ENCODE measurements at regions not wholly inside any gene's neighbourhood (a gene's known extent, or its start where the extent isn't known, plus 50 kb on each side); places are given as distances from the start of the nearest gene placed in this dataset.

GRCh38 chr6:169044381-169045230 lies 209.0 kb downstream of the THBS2 start:
- no peak for DNase-seq

DNA sequence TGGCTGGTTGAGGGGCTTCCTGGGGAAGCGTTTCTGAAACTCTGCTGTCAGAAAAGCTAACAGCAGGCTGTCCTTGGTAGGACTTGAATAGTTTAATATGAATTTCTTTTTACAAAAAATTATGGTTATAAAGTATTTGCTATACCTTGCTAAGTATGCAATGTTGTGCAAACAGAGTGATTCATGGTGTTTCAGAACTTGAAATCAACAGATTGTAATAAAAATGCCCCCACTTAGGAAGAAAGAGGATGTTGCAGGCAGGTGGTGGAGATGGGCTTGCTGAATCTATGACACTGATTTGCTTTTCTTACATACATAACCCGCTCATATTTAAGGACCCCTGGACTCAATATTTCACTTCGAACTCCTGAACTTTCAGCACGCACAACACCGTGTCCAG lies 211.6 kb downstream of the THBS2 start:
- DNase-seq, result no peak

GRCh38 chr6:169041078-169041477 lies 212.6 kb downstream of the THBS2 start:
- DNase-seq, result no peak

- DNase-seq, result no peak
Measured at GRCh38 chr6:169038691-169039090, 215.0 kb downstream of the THBS2 start.

GRCh38 chr6:169035385-169036240 lies 218.0 kb downstream of the THBS2 start:
- no peak for DNase-seq

GRCh38 chr6:169034516-169035167 lies 219.0 kb downstream of the THBS2 start:
- DNase-seq, result no peak

GRCh38 chr6:169029861-169030260 lies 223.8 kb downstream of the THBS2 start:
- no peak for DNase-seq

- DNase-seq, result no peak
Measured at GRCh38 chr6:169028343-169028742, 225.3 kb downstream of the THBS2 start.

DNA sequence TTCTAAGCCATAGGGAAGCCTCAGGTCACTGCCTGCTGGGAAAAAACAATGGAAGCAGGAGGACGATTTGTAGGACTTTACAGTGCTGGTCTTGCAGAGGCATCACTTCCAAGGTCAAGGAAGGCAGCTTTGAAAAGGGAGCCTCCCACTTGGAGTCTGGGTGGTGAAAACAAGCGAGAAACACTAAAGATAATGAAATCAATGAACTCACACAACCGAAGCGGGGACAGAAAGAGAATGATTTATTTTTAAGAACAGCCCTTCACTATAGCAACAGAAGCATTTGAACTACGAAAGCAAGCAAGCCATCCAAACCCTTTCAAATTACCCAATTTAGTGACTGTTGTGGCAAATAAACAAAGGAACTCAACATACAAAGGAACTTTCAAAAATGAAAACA lies 227.5 kb downstream of the THBS2 start:
- no peak for DNase-seq

DNA sequence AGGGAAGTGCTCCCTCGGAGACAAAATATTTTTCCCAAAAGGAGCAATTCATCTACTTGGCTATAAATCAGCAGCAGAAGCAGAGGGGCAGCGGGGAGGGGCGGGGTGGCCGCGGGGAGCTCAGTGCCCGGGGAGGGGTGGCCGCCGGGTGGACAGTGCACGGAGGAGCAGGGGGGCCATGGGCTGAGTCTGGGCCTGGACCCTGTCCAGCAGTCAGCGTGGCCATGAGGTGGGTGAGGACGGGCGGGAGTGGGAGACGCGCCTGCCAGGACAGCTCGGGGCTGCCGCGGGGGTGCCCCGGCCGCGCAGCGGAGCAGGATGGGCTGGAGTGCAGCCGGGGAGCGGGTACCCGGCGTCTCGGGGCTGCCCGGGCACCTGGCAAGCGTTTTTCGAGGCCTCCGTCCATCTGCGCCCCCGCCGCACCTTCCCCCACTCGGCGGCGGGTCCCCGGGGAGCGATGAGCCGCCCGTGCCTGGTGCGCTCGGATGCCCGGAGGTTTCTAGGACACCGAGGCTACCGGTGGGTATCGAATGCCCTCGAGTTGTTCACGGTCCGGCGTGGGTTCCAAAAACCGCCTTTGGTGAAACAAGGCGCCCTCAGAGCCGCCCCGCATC lies 229.5 kb downstream of the THBS2 start:
- DNase-seq, result no peak

DNA sequence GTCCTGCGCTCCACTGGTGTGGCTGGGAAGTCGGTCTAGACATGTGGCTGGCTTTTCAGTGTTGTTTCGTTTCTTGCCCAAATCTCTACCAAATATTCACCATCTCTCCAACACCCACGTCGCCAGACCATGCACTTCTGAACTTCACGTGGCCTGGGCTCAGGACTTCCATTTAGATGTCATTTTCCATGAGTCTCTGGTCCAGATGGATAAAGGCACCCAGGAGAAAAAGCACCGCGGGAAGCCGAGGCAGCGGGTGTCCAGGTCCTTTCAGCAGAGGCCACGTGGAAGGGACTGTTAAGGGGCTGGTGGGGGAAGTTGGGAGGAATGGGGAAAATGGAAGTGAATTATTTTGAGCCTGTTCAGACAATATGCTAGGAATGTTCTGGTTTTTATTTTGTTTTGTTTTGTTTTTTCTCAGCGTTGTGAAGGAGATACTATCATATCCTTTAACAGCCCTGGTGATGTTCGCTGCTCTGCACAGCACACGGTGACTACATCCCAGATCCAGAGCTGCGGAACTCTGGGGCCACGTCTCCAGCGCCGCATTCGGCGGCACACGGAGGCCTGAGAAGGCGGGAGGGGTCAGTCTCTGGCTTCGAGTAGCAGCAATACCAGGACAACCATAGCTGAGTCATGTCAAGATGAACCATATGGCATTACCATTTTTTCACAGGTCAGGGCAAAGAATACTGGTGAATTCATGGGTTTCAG lies 230.3 kb downstream of the THBS2 start:
- DNase-seq, result no peak

DNA sequence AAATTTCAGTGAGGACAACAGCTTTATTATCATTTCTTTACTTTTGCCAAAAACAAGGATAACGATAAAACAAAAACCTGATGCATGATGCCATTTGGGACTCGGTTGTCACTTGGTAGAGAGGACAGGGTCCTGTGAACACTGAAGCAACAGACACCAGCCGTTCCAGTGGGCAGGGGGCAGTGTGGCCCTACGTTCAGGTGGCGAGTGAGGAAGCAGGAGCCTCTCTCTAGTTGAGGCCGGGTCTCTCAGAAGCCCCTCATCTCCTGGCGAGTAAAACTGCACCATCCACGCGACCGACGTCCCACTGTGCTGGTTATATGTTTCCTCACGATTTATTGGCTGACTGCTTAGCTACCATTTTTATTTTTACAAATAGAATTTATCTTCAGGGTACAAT lies 231.6 kb downstream of the THBS2 start:
- no peak for DNase-seq

DNA sequence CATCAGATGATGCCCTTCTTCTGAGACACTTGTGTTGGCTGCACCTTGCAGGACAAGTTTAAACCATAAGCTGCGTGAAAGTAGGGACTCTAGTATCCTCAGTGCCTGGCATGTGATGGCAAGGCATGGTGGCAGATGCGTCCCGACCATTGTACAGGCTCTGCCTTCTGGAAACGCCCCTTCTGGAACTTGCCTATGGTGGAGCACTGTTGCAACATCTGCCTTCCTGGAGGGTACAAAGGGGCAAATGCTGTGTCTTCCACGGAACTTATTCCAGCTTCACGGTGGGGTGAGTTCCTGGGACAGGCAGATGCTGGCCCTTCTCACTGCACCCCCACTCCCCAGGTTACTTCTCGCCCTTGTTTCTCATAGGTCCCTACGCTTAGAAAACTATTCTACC lies 232.8 kb downstream of the THBS2 start:
- no peak for DNase-seq

DNA sequence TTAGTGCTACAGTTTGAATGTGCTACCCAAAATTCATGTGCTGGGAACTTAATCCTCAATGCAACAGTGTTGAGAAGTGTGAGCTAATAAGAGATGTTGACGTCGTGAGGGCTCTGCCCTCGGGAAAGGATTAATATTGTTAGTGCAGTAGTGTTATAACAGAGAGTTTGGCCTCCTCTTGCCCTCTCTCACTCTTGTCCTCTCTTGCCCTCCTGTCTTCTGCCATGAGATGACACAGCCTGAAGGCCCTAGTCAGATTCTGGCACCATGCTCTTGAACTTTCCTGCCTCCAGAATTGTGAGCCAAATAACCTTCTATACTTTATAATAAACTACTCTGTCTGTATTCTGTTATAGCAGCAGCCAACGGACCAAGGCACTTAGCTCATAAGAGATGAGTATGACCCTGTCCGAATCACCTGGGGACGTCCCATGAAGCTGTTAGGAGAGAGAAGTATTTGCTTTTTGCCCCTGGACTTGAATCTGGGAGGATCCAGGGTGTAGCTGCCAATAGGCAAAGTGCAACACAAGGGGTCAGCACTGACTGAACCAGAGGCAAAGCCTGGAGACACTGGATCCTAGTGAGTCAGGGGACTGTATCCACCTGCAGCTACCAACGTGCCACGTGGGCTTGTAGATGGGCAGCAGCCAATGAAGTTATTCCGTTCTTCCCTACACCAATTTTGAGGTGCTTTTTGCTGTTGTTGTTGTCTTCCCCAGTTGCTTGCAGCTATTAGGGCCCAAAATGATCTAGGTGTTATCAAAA lies 233.7 kb downstream of the THBS2 start:
- DNase-seq, result no peak

DNA sequence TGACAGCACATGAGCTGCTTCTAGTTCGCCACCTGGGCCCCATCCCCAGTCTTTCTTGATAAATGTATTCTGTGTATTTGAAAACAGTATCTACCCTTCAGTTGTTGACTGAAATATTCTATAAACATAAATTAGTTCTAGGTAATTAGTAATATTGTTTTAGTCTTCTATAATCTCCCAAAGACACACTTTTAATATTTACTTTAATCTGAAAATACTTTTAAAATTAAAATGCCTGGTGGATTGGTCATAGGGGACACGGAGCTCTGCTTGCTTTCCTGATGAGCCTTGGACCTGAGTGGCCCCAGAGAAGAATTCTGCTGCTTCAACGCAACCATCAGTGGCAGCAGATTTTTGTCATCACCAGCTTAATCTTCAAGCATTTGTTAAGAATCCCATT lies 234.5 kb downstream of the THBS2 start:
- DNase-seq, result no peak

GRCh38 chr6:169016758-169017157 lies 236.9 kb downstream of the THBS2 start:
- DNase-seq, result no peak

DNA sequence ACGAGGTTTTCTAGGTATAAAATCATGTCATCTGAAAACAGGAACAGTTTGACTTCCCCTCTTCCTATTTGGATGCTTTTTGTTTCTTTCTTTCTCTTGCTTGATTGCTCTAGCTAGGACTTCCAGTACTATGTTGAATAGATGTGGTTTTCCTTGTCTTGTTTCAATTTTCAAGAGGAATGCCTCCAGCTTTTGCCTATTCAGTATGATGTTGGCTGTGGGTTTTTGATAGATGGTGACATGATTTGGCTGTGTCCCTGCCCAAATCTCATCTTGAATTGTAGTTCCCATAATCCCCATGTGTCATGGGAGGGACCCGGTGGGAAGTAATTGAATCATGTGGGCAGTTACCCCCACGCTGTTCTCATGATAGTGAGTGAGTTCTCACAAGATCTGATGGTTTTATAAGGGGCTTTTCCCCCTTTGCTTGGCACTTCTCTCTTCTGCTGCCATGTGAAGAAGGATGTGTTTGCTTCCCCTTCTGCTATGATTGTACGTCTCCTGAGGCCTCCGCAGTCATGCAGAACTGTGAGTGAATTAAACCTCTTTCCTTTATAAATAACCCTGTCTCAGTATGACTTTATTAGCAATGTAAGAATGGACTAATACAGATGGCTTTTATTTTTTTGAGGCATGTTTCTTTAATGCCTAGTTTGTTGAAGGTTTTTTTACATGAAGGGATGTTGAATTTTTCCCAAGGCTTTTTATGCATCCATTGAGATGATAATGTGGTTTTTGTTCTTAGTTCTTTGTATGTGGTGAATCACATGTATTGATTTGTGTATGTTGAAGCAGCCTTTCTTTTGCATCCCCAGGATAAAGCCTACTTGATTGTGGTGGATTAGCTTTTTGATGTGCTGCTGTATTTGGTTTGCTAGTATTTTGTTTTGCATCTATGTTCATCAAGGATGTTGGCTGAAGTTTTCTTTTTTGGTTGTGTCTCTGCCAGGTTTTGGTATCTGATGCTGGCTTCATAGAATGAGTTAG lies 239.1 kb downstream of the THBS2 start:
- no peak for DNase-seq

DNA sequence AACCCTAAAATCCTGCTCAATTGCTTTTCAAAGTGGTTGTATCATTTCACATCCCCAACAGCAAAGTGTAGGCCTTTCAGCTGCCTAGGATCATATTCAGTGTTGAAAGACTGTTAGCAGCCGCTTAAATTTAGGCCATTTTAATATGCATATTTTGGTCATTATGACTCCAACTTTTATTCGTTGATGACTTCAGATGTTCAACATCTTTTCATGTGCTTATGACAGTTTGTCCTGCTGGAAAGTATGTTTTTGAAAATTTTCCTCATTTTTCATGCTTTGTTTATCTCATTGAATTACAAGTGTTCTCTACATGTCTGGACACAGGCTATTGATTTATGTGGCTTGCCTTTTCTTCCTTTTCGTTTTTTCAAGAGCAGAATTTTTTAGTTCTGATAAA lies 244.0 kb downstream of the THBS2 start:
- no peak for DNase-seq

DNA sequence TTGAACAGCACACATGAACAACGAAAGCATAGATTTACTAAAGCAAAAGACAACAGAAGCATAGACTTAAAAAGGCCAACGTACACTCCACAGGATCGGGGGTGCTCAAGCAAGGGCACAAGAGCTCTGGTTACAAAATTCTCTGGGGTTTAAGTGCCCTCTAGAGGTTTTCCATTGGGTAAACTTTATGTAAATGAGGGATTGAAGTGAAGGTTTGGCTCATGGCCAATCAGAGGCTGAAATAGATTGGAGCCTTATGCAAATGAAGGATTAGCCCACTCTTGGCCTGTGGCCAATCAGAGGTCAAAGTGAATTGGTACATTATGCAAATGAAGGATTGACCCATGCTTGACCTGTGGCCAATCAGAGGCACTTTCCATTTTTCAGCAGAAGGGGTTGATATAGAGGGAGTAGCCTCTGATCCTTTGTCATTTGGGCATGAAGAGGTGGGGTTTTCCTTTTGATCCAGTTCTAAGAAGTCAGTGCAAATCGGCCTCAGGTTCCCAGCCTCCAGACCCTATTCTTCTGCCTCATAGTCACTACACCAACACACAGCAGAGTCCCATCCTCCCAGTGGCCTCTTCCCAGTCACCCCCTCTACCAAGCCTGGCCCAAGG lies 244.9 kb downstream of the THBS2 start:
- peak; percentile 52 for DNase-seq

- DNase-seq, result no peak
Measured at GRCh38 chr6:169005166-169005565, 248.5 kb downstream of the THBS2 start.

Data from NCI-H1105 (cell line).